GM18873 (cell line): ENCODE measurements at regions not wholly inside any gene's neighbourhood (a gene's known extent, or its start where the extent isn't known, plus 50 kb on each side); places are given as distances from the start of the nearest gene placed in this dataset.
"Not testable (repeated sequence)": the region's sequence is repeated elsewhere in the genome, so short reads cannot be mapped to it uniquely, and the experiment has no call there.

Source experiments
- ATAC-seq: cut with Tn5 transposase; IDR thresholded peaks from one replicate; pipeline ENCODE4 v1.9.1; 2021; ENCODE audit warnings: mild to moderate bottlenecking, moderate library complexity, moderate number of reproducible peaks; ENCODE audit not compliant: unreplicated experiment, low FRiP score

DNA sequence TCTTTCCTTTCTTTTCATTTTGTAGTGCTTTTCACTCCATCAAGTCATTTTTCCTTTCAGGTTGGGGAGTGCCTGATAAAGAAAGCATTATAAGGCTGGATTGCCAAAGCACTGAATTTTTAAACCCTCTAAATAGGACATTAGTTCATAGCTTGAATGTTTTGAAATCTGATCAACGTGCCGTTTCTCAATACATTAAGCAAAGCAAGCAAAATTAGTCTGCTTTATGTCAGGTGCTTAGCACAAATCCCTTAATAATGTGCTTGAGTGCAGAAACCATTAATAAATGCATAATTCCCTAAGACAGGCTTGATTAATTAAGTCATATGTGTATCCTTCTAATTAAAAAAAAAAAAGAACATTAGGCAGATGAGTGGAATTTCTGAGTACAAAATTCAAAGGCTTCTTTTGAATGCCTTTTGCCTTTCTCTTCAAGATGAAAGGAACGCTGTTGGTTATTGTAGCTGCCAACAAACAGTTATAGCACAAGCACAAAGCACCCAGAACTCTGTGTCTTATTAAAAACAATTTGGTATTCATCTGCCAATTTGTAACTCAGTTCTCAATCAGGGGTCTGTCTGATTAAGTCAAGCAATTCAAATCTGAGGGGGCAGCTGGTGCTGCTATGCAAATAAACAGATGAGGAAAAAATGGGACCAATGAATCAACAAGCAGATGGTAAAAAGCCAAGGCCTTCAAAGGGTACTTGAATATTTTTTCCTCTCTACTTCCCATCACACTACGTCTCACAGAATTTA is 233.7 kb downstream of the TLE1 start:
- no peak for ATAC-seq

GRCh38 chr9:81445331-81445921 is 243.9 kb downstream of the TLE1 start:
- ATAC-seq, result no peak

DNA sequence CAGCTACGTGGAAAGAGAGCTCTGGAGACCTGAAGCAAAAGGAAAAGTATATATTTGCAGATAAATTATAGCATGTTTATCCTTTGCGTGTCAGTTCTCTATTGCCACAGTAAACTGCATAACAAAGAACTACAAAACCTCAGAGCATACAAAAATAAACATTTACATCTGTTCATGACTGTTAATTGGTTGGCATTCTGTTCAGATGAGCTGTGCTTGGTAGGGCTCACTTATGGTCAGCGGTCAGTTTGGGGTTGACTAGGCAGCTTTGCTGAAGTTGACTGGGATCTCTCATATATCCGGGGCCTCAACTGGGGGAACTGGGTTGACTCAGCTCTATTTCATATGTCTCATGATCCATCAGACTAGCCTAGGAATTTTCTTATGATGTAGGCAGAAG is 257.7 kb downstream of the TLE1 start:
- no peak for ATAC-seq

GRCh38 chr9:81430727-81431126 is 258.6 kb downstream of the TLE1 start:
- ATAC-seq, result no peak

- no peak for ATAC-seq
Measured at GRCh38 chr9:81427870-81428269, 261.5 kb downstream of the TLE1 start.

DNA sequence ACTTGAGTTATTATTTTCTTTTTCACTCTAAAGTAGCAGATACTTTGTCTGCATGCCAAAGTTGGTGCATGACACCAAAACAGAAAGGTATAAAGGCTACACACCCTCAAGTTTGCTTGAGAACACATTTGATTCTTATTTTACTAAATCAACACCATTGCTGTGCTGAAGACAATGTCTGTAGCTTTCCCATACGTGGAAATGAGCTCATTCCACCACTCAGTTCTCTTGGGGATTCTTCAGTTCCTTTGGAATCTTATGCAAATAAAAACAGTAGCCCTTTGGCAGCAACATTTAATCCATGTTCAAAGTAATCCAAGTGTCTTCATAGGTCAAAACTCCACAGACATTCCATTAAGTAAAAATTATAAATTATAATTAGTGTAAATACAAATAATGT is 264.9 kb downstream of the TLE1 start:
- no peak for ATAC-seq

DNA sequence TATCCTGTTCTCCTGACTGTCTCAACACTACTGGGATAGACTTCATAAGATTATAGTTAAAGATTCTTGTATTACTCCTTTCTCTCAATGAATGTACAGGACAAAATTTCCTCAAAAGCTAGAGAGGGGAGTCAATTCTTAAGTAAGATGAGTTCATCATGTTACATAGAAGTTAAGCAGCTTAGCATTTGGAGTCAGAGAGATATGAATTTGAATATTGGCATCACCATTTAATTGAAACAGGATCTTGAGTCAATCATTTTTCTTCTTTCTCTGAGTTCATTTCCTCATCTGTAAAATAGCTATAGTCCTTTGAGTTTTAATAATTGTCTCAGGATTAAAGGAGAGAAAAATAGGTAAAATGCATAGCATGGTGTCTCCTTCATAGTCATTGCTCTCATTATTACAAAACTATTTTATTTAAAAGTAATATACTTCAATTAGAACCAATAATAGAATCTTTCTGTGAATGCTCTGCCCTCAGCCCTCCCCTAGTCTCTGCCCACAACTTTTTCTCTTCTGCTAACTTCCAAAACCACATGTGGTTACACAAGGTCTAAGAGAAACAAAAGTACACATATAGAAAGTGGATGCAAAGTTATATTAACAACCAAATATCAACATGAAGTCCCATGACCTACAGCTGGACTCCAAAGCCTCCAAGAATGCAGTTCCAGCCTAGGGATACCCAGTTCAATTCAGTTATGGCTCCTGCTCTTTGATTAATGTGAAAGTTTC is 265.6 kb downstream of the TLE1 start:
- ATAC-seq, result no peak

GRCh38 chr9:81421090-81421489 is 268.3 kb downstream of the TLE1 start:
- not testable (repeated sequence) for ATAC-seq

DNA sequence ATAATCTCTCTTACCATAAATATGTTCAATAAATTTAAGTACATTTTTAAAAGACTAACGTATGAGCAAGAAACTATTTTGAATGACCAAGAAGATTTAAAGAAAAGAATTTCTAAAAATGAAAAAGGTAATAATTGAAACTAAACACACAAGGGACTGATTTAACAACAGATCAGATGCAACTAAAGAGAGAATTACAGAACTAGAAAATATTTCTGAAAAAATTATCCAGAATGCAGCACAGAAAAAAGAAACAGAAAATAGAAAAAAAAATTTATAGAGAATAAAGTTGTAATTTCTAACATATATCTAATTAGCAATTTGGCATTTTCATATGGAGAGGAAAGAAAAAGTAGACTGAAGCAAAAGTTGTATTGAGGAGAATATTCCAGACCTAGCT is 269.3 kb downstream of the TLE1 start:
- ATAC-seq, result no peak

DNA sequence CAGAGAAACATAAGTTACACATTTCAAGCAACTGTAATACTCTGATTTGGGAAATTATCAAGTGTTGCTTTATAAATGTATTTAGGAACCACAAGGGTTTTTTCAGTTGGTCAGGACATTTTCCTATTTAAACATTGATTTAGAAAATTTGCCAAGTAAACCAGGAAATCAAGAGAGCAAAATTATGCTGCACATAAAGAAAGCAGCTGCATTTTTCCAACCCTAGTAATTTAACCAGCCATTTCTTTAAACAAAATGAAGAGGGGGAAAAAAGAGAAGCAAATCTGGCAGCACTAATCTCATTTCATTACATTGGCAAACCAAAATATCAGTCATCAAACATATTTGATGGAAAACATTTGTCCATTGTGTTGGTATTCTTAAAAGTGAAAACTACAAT is 271.4 kb downstream of the TLE1 start:
- no peak for ATAC-seq

- no peak for ATAC-seq
Measured at GRCh38 chr9:81417299-81417675, 272.1 kb downstream of the TLE1 start.

DNA sequence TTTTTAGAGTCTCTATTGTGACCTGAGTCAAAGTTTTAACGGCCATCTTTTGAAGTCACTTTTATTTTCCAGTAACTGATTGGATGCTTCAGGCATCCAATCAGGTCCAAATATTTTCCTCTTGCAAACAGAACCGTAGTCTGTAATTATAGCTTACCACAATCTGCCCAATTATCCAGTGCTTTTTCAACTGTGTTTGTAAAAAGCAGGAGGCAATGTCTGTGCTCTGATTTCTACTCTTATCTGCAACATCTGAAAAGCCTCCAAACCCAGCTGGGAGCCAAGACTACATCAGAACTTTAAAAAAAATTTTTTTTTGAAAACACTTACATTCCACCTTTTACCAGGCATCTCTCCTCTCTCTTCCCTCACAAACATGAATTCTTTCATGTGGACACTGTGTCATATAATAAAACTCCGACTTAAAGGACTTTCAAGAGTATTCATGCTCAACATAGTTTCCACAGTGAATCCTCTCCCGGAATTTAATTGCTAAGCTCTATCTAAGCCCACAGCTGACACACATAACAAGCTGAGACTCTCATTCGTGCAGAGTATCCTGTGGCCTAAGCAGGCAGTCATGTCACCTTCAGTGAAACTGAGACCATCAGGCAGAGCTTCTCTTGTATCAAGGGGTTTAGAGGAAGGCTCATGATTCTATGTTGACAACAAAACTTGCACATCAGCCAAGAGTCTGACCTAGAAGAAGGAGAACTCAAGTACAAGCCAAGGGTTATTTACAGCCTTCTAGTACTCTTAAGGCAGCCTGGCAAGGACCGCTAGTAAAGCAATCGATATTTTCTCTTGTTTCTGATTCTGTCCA is 272.7 kb downstream of the TLE1 start:
- no peak for ATAC-seq

DNA sequence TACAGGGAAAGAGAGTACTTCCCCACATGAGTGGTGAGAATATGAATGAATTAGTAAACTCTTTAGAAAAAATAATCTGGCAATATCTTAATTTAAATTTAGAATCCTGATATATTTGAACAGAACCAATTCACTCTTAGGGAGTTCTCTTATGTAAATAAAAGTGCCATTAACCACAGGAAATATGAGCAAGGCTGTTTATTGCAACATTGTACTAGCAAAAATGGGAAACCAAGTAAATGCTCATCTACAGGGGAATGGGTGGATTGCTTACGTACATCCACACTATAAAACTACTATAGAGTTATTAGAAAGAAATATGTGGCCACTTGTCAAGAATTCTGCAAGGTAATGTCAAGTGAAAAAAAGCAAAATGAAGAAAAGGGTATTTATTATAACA is 274.5 kb downstream of the TLE1 start:
- ATAC-seq, result no peak

DNA sequence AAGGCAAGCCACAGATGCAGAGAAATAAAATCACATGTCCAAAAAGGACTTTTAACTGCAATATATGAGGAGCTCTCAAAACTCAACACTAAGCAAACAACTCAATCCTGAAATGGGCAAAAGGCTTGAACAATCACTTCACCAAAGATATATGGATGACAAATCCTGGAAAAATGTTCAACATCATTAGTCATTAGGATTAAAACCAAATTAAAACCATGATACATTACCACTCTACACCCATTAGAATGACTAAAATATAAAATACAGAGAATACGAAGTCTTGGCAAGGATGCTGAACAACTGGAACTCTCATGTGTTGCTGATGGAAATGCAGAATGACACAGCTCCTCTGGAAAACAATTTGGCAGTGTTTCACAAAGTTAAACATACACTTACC is 277.4 kb downstream of the TLE1 start:
- no peak for ATAC-seq

GRCh38 chr9:81410201-81410600 is 279.1 kb downstream of the TLE1 start:
- ATAC-seq, result no peak

GRCh38 chr9:81408951-81409350 is 280.4 kb downstream of the TLE1 start:
- ATAC-seq, result no peak

DNA sequence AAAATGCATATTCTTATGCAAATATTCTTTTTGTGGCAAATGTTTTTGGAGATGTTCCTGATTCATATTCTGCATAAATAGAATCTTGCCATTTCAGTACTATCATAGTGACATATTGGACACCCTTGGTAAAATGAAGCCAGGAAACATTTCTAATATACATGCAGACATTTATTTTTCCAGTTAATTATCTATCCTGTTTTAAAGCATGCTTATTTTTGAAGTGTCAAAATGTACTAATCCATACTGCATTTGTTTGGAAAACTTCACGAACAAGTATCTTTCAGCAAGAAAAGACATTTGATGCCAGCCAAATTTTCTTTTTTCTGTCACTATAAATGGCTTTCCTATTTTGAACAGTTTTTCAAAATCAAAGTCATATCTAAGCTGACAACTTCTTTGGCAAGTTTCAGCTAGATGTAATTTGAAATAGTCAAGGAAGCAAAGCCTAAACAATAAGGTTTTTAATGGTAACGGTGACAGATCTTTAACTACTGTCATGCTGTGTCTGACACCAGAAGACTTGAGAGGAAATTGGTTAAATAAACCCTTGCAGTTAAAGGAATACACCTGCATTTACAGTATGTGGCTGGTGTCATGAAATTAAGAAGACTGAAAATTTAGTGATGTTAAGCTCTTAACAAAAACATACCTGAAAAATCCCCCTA is 284.3 kb downstream of the TLE1 start:
- ATAC-seq, result no peak

- no peak for ATAC-seq
Measured at GRCh38 chr9:81397481-81398381, 291.6 kb downstream of the TLE1 start.

DNA sequence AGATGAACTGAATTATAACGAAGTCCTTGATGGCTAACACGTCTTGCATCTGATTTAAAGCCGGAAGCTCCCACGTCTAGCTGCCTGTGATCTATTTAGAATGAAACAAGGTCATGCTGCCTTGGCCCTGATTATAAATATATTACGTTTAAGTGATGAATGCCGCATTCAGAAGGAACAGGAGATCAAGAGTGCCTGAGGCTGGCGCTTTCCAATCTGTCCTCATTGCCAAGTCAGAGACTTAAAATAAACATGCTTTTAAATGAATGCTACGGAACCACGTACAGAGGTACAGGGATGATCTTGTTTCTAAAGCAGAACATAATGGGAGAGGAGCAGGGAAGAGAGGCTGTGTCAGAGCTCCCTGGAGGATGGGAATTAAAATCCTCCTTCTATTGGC is 292.8 kb downstream of the TLE1 start:
- ATAC-seq, result no peak
